ACC112 (cell line): ENCODE measurements at regions not wholly inside any gene's neighbourhood (a gene's known extent, or its start where the extent isn't known, plus 50 kb on each side); places are given as distances from the start of the nearest gene placed in this dataset.

Experiments used
- H2AFZ ChIP-seq: fragments of 200-600 bp; sonication (generic); one replicate; pipeline ENCODE4 v1.6.0; 2017; ENCODE audit warnings: antibody characterized with exemption, low read length; ENCODE audit not compliant: unreplicated experiment
- H3K27ac ChIP-seq: fragments of 200-600 bp; sonication (generic); 2 replicates; pipeline ENCODE4 v1.5.1; 2014; ENCODE audit warnings: low read depth, mild to moderate bottlenecking, antibody characterized with exemption, low read length, moderate library complexity
- H3K27me3 ChIP-seq: fragments of 200-600 bp; sonication (generic); 2 replicates; pipeline ENCODE4 v1.6.1; 2014; ENCODE audit warnings: mild to moderate bottlenecking, antibody characterized with exemption, low read length, moderate library complexity, mixed read lengths; ENCODE audit not compliant: insufficient read depth
- H3K36me3 ChIP-seq: fragments of 200-600 bp; sonication (generic); 2 replicates; pipeline ENCODE4 v1.6.1; 2016; ENCODE audit warnings: mild to moderate bottlenecking, antibody characterized with exemption, low read length, moderate library complexity, mixed read lengths; ENCODE audit not compliant: insufficient read depth
- H3K4me1 ChIP-seq: fragments of 200-600 bp; sonication (generic); one replicate; pipeline ENCODE4 v1.6.1; 2016; ENCODE audit warnings: low read length, mixed read lengths; ENCODE audit not compliant: insufficient read depth, unreplicated experiment, control insufficient read depth
- H3K4me3 ChIP-seq: fragments of 200-600 bp; sonication (generic); 2 replicates; pipeline ENCODE4 v1.5.1; 2014; ENCODE audit warnings: mild to moderate bottlenecking, low read depth, low read length
- H3K79me2 ChIP-seq: fragments of 200-600 bp; sonication (generic); one replicate; pipeline ENCODE4 v1.6.0; 2016; ENCODE audit warnings: low read length; ENCODE audit not compliant: control insufficient read depth, unreplicated experiment, insufficient read depth

DNA sequence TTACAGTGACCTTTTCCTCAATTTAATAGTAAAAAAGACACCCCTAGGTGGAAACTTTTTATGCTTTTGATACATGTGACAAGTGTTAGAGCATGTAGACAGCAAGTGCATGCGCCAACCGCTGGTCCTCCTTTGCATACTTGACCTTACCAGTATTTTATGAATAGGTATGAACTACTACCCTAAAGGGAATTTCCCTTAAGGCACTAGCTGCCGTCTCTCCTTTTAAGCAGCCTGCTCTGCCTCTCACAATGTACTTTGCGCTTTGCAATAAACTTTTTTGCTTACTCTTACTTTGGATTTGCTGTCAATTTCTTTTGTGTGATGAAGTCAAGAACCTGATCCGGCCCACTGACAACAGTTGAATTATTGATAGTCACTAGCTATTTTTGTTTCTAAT is 50.6 kb upstream of the ZNF133 start:
- Histone ChIP-seq H3K27me3 (peaks cover 68% of the 10 kb centered on the region), H3K27ac (no peak overlapping the region), H3K36me3 (no peaks in the 10 kb centered on the region), H3K4me1 (no peaks in the 10 kb centered on the region), H3K79me2 (no peaks in the 10 kb centered on the region), H2AFZ (no peak overlapping the region), H3K4me3 (no peak overlapping the region)
